HG03139 (cell line): ENCODE measurements at regions not wholly inside any gene's neighbourhood (a gene's known extent, or its start where the extent isn't known, plus 50 kb on each side); places are given as distances from the start of the nearest gene placed in this dataset.
"Not testable (repeated sequence)": the region's sequence is repeated elsewhere in the genome, so short reads cannot be mapped to it uniquely, and the experiment has no call there.

ENCODE experiments used
- ATAC-seq: cut with Tn5 transposase; IDR thresholded peaks from one replicate; pipeline ENCODE4 v1.9.1; 2021; ENCODE audit not compliant: unreplicated experiment

GRCh38 chr20:40634891-40635290, 54.1 kb downstream of the MAFB start:
- no peak for ATAC-seq

- no peak for ATAC-seq
Measured at GRCh38 chr20:40633123-40633850, 55.7 kb downstream of the MAFB start.

- ATAC-seq: no peak
Measured at GRCh38 chr20:40632346-40632976, 56.6 kb downstream of the MAFB start.

GRCh38 chr20:40631119-40631631, 57.9 kb downstream of the MAFB start:
- no peak for ATAC-seq

GRCh38 chr20:40630713-40631112, 58.3 kb downstream of the MAFB start:
- ATAC-seq: no peak

- ATAC-seq: no peak
Measured at GRCh38 chr20:40630099-40630498, 58.9 kb downstream of the MAFB start.

GRCh38 chr20:40628877-40629276, 60.2 kb downstream of the MAFB start:
- ATAC-seq: no peak

GRCh38 chr20:40619053-40619452, 70.0 kb downstream of the MAFB start:
- ATAC-seq: not testable (repeated sequence)

- no peak for ATAC-seq
Measured at GRCh38 chr20:40617594-40617993, 71.4 kb downstream of the MAFB start.

GRCh38 chr20:40612837-40613236, 76.2 kb downstream of the MAFB start:
- ATAC-seq: no peak

- ATAC-seq: no peak
Measured at GRCh38 chr20:40612247-40612646, 76.8 kb downstream of the MAFB start.

- no peak for ATAC-seq
Measured at GRCh38 chr20:40610730-40611129, 78.3 kb downstream of the MAFB start.

- no peak for ATAC-seq
Measured at GRCh38 chr20:40607927-40608326, 81.1 kb downstream of the MAFB start.

GRCh38 chr20:40606660-40607059, 82.4 kb downstream of the MAFB start:
- no peak for ATAC-seq

- no peak for ATAC-seq
Measured at GRCh38 chr20:40606237-40606636, 82.8 kb downstream of the MAFB start.

GRCh38 chr20:40604416-40604815, 84.6 kb downstream of the MAFB start:
- no peak for ATAC-seq

GRCh38 chr20:40603057-40603651, 85.9 kb downstream of the MAFB start:
- no peak for ATAC-seq

- no peak for ATAC-seq
Measured at GRCh38 chr20:40602381-40602780, 86.7 kb downstream of the MAFB start.

GRCh38 chr20:40600441-40601219, 88.4 kb downstream of the MAFB start:
- ATAC-seq: no peak

GRCh38 chr20:40599987-40600386, 89.0 kb downstream of the MAFB start:
- no peak for ATAC-seq

GRCh38 chr20:40592941-40593340, 96.1 kb downstream of the MAFB start:
- ATAC-seq: no peak
